Spleen (tissue), 7 donors: ENCODE measurements at regions not wholly inside any gene's neighbourhood (a gene's known extent, or its start where the extent isn't known, plus 50 kb on each side); places are given as distances from the start of the nearest gene placed in this dataset.

Source experiments
- CTCF ChIP-seq, 11 experiments: fragments of 200-600 bp in 7 of 11; fragments of 450-650 bp in 4 of 11; sonication (generic) in 4 of 11; IDR thresholded peaks in 8 of 11; conservative IDR thresholded peaks in 3 of 11; 1 replicate in 7 of 11; 2 replicates in 4 of 11; pipeline versions ENCODE4 v1.4.0 to v1.8.0; 2016 to 2021; ENCODE audit warnings: antibody characterized with exemption in 11 of 11, inconsistent platforms in 4 of 11, mild to moderate bottlenecking in 1 of 11
- POLR2A ChIP-seq, 3 donors: fragments of 450-650 bp; IDR thresholded peaks; one replicate each; pipeline ENCODE4 v1.5.1; 2017; ENCODE audit warnings: antibody characterized with exemption in 3 of 3, mild to moderate bottlenecking in 1 of 3
- donor health status: DM: no; HTN: no; CAD: no; lungs with moderate emphysema.
- donor health status: DM: no; HTN: no; CAD: no.
- donor health status: DM: no; HTN: no; CAD: no.

- no peak for TF ChIP-seq CTCF (IDR thresholded peaks at IDR 0.05 in 8 of 11, conservative IDR thresholded peaks at IDR 0.05 in 3 of 11)
- no peak for TF ChIP-seq POLR2A (IDR thresholded peaks at IDR 0.05)
Observed at GRCh38 chr14:99015833-99016232, 256.2 kb downstream of the BCL11B start.
